HFF-Myc (cell line): ENCODE measurements at regions not wholly inside any gene's neighbourhood (a gene's known extent, or its start where the extent isn't known, plus 50 kb on each side); places are given as distances from the start of the nearest gene placed in this dataset.

Source experiments
- DNase-seq: peaks from one replicate; pipeline ENCODE4 v3.0.0-alpha.2; 2011; ENCODE audit warnings: low read depth; ENCODE audit errors: extremely low read depth
- H3K4me3 ChIP-seq: replicated peaks from 2 replicates; pipeline ENCODE4 v1.5.1; 2011; ENCODE audit warnings: low read depth, mild to moderate bottlenecking, control low read depth, low read length
- CTCF ChIP-seq: IDR thresholded peaks from 2 replicates; pipeline ENCODE4 v1.5.1; 2012; ENCODE audit warnings: mild to moderate bottlenecking, low read depth, low read length, control low read depth; ENCODE audit errors: missing control alignments

GRCh38 chr2:67304300-67304890 is 92.7 kb upstream of the ETAA1 start:
- H3K4me3 ChIP-seq, result no peak overlapping the region
- no peak for TF ChIP-seq CTCF
- no peak for DNase-seq

- no peak overlapping the region for H3K4me3 ChIP-seq
- DNase-seq, result no peak
- no peak for TF ChIP-seq CTCF
These were observed 87.9 kb upstream of the ETAA1 start for GRCh38 chr2:67309281-67309680.

GRCh38 chr2:67311536-67311935 is 85.6 kb upstream of the ETAA1 start:
- TF ChIP-seq CTCF, result no peak
- DNase-seq, result peak; percentile 72
- H3K4me3 ChIP-seq, result no peak overlapping the region

- no peak for TF ChIP-seq CTCF
- no peak for DNase-seq
- no peak overlapping the region for H3K4me3 ChIP-seq
These were observed 84.3 kb upstream of the ETAA1 start for GRCh38 chr2:67312871-67313270.

GRCh38 chr2:67313536-67313935 is 83.6 kb upstream of the ETAA1 start:
- H3K4me3 ChIP-seq, result no peak overlapping the region
- TF ChIP-seq CTCF, result no peak
- DNase-seq, result no peak

- no peak for TF ChIP-seq CTCF
- H3K4me3 ChIP-seq, result no peak overlapping the region
- no peak for DNase-seq
These were observed 79.1 kb upstream of the ETAA1 start for GRCh38 chr2:67318031-67318430.

- no peak for DNase-seq
- H3K4me3 ChIP-seq, result no peak overlapping the region
- no peak for TF ChIP-seq CTCF
These were observed 78.6 kb upstream of the ETAA1 start for GRCh38 chr2:67318563-67318962.
